ENCODE measurements at regions not wholly inside any gene's neighbourhood (a gene's known extent, or its start where the extent isn't known, plus 50 kb on each side); places are given as distances from the start of the nearest gene placed in this dataset.
"Not testable (repeated sequence)": the region's sequence is repeated elsewhere in the genome, so short reads cannot be mapped to it uniquely, and the experiment has no call there.

DNA sequence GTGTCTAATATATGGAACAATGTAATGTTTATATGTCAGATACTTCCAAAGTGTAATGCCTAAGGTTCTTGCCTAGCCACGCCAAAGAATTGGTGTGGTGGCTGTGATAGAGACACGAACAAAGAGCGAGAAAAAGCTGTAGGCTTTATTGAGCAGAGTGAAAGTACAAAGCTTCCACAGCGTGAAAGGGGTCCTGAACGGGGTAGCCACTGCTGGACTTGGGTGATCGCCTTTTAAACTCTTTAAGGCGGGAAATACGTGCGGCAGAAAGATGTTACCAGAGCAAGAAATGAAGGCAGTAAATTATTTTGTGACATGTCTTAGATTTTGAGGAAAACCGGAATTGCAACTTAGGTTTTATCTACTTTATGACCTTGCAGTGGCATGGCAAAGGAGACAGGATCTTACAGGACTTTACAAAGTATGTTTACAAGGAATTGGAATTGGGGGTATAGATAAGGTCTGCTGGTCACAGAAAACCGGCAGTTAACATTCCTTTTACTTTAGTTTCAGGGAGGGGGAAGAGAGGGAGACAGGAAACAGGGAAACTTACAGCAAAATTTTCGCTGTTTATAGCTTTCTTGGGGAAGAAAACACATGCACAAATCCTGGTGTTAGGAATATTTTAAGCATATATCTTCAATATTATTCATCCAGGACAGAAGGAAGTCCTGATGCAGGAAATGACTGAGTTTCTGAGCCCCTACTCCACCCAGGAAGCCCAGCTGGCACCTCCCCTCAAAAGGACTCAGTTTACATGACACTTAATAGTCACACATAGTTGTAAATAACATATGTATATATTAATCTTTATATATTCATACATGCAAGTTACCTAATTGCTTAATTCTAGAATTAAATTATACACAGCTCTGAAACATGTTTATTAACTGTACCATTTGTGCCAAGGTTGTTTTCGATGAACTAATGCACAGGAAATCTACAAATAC lies 421.3 kb upstream of the PABPC4L start:
- DNase-seq (ENCODE audit: low spot score), result not testable (repeated sequence)

- no peak for DNase-seq (ENCODE audit: low spot score)
Measured at GRCh38 chr4:134622199-134622598, 420.6 kb upstream of the PABPC4L start.

DNA sequence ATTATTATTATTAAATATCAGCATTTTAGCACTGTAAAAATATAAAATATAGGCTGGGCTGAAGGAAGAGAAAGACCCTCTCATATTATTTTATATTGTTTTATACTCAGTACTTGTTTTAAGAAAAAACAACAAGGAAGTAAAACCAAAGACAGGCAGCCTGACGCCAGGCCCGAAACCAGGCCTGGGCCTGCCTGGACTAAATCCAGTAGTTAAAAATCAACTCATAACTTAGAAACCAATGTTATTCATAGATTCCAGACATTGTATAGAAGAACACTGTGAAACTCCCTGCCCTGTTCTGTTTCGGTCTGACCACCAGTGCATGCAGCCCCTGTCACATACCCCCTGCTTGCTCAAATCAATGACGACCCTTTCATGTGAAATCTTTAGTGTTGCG lies 420.1 kb upstream of the PABPC4L start:
- DNase-seq (ENCODE audit: low spot score), result not testable (repeated sequence)

DNA sequence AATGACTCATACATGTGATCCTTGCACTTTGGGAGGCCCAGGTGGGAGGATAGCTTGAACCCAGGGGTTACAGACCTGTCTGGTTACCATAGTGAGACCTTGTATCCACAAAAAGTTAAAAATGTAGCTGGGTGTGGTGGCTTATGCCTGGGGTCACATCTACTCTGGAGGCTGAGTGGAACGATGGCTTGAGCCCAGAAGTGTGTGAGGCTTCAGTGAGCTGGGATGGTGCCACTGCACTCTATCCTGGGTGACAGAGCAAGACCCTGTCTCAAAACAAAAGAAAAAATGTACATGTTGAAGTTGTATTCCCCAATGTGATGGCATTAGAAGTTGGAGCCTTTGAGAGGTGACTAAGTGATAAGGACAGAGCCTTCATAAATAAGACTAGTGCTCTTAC lies 409.4 kb upstream of the PABPC4L start:
- DNase-seq (ENCODE audit: low spot score), result no peak

DNA sequence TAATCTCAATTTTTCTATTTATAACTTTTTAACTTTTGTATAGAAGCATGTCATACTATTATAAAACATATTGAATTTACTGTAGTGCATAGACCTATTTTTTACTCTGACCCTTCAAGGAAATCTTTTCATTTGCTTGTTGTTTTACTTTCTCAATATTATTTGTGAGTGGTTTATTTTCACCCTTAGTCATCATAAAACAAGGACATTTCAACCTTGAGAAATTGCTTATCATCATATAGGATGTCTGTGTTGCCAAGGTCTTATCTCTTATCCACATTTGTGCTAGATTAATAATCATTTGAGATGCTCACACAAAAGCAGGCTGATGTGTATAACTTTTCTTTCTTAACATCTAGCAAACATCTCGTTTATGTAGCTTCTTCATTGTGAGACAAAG lies 408.6 kb upstream of the PABPC4L start:
- DNase-seq (ENCODE audit: low spot score), result no peak

DNA sequence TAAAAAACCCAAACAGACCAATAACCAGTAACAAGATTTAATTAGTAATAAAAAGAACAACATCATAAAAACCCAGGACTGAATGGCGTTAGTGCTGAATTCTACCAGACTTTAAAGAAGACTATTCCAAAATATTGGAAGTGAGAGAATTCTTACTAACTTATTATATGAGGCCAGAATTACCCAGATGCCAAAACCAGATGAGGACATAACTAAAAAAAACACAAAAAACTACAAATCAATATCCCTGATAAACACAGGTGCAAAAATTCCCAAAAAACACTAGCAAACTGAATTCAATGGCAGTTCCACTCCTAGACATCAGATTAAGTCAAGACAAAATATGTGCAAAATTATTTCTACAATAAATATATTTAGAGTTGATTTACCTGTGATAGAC lies 400.1 kb upstream of the PABPC4L start:
- no peak for DNase-seq (ENCODE audit: low spot score)

- DNase-seq (ENCODE audit: low spot score), result no peak
Measured at GRCh38 chr4:134591326-134591725, 389.7 kb upstream of the PABPC4L start.

GRCh38 chr4:134585972-134586371 lies 384.4 kb upstream of the PABPC4L start:
- peak; percentile 7 for DNase-seq (ENCODE audit: low spot score)

- no peak for DNase-seq (ENCODE audit: low spot score)
Measured at GRCh38 chr4:134567461-134567860, 365.9 kb upstream of the PABPC4L start.

- DNase-seq (ENCODE audit: low spot score), result no peak
Measured at GRCh38 chr4:134560728-134561127, 359.1 kb upstream of the PABPC4L start.

DNA sequence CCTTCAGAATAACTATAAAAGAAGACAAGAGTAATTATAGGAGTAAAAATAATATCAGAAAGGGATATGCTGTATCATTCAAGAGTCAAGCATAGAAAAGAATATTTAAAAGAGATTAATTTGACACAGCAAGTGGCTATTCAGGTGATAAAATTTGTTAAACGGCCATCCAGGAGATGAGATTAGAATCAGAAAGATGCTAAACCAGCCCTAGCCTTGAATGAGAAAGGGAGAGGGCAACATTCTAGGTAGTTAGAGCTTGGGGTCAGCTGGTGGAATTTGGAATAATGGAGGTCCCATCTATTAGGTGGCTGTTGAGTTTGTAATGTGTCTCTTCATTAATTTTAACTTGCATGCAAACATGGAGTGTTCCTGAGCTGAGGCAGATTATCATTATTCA lies 350.5 kb upstream of the PABPC4L start:
- DNase-seq (ENCODE audit: low spot score), result no peak

GRCh38 chr4:134551348-134551747 lies 349.8 kb upstream of the PABPC4L start:
- no peak for DNase-seq (ENCODE audit: low spot score)

GRCh38 chr4:134548052-134548628 lies 346.6 kb upstream of the PABPC4L start:
- DNase-seq (ENCODE audit: low spot score), result no peak

DNA sequence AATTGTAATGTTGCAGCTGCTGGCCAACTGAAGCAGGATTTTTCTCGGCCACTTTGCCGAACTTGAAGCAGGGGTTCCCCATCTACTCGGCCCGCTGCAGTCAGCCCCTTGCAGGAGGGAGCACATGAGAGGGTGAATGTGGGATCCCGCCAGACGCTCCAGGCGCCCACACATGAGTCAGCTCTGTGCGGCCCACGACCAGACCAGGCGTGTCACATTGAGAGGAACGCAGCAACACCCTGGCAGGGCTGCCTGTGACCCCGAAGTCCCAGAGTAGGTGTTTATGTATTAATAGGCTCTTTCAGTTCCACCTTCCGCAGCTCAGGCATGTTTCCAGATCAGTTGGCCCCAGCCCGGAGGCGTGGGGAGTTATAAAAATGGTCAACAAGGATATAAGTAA lies 344.7 kb upstream of the PABPC4L start:
- no peak for DNase-seq (ENCODE audit: low spot score)

- peak; percentile 44 for DNase-seq (ENCODE audit: low spot score)
Measured at GRCh38 chr4:134544303-134544770, 342.7 kb upstream of the PABPC4L start.

DNA sequence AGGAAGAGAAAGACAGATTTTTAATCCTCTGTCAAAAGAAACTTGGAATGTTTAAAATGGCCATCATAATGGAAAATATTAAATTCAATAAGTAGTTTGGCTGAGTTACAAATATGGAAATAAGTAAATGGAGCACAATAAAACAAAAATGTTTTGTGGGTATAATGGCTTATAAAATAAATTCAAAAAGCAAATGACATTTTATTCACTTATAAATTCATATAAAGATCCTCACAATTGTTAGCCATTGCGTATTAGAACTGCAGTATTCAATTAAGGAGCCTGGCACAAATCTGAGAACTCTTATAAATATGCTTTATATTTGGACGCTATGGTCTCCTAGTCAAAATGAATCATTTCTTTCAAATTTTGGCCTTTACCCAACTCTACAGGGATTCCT lies 339.0 kb upstream of the PABPC4L start:
- no peak for DNase-seq (ENCODE audit: low spot score)

- no peak for DNase-seq (ENCODE audit: low spot score)
Measured at GRCh38 chr4:134539729-134540231, 338.2 kb upstream of the PABPC4L start.

GRCh38 chr4:134537701-134538100 lies 336.1 kb upstream of the PABPC4L start:
- no peak for DNase-seq (ENCODE audit: low spot score)

DNA sequence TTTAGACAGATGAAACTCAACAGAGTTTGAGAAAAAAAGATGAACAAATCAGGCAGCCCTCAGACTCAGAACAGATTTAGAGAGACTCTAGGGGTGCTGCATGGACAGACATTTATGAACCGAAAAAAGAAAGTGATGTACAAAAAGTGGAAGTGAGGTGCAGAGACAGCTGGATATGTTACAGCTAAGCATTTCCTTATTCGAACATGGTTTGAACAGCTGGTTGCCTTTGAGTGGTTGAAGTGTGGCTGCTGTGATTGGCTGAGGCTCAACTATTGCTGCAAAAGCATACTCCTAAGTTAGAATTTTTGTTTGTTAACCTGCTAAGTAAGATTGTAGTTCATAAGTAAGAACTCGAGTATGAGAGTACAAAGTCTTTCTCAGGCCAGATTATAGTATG lies 331.5 kb upstream of the PABPC4L start:
- DNase-seq (ENCODE audit: low spot score), result no peak

- DNase-seq (ENCODE audit: low spot score), result no peak
Measured at GRCh38 chr4:134531013-134531412, 329.4 kb upstream of the PABPC4L start.

GRCh38 chr4:134529629-134530028 lies 328.0 kb upstream of the PABPC4L start:
- no peak for DNase-seq (ENCODE audit: low spot score)

DNA sequence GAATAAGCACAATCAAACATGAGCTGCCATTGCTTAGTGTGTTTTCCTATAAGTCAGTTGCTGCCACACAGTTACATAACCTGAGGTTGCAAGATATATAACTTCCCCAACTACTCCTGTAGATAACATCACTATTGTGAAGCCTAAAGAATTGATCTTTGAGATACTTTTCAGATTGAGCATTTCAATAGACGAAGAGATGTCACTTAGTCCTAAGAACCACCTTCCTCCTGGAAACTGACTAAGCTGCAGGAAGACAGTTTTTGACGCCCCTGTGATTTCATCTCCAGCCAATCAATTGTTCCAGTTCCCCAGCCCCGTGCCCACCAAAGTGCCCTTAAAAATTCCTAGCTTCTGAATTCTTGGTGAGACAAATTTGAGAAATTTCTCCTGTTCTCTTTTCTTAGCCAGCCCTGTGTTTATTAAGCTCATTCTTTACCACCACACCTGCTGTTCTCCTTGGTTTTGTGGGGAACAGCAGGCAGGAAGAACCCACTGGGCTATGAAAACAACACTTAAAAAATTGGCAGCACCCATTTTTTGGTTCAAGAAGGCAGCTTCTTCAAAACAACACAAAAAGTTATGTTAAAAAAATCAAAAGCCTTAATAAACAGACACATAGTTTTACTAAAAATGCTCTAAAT lies 317.1 kb upstream of the PABPC4L start:
- DNase-seq (ENCODE audit: low spot score), result no peak

DNA sequence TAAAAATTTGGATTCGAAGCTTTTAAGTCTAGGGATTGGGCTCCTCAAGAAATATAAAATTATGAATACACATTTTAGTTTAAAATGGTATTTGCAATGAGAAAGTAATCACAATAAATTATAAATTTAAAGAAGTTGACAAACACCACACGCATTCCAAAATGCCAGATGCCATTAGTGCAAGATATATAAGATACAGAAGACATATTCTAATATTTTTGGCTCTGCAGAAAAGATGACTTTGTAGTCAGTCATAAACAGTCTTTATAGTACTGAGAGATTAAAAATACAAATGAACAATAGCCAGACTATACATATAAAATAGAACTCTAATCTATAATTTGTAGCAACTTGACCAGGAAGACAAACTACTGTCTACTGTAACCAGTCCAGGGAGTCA lies 309.0 kb upstream of the PABPC4L start:
- no peak for DNase-seq (ENCODE audit: low spot score)
